GM10266 (cell line): ENCODE measurements at regions not wholly inside any gene's neighbourhood (a gene's known extent, or its start where the extent isn't known, plus 50 kb on each side); places are given as distances from the start of the nearest gene placed in this dataset.

Experiments
- DNase-seq: peaks from one replicate; pipeline ENCODE4 v3.0.0; 2012; ENCODE audit errors: extremely low spot score
- TF ChIP-seq, protein P1 (sequence below): IDR thresholded peaks from 2 replicates; pipeline ENCODE4 v1.5.1; 2012; ENCODE audit warnings: mild to moderate bottlenecking, low read depth; ENCODE audit not compliant: control insufficient read depth, insufficient read depth; ENCODE audit errors: missing control alignments

- no peak for DNase-seq
- TF ChIP-seq, protein P1, sequence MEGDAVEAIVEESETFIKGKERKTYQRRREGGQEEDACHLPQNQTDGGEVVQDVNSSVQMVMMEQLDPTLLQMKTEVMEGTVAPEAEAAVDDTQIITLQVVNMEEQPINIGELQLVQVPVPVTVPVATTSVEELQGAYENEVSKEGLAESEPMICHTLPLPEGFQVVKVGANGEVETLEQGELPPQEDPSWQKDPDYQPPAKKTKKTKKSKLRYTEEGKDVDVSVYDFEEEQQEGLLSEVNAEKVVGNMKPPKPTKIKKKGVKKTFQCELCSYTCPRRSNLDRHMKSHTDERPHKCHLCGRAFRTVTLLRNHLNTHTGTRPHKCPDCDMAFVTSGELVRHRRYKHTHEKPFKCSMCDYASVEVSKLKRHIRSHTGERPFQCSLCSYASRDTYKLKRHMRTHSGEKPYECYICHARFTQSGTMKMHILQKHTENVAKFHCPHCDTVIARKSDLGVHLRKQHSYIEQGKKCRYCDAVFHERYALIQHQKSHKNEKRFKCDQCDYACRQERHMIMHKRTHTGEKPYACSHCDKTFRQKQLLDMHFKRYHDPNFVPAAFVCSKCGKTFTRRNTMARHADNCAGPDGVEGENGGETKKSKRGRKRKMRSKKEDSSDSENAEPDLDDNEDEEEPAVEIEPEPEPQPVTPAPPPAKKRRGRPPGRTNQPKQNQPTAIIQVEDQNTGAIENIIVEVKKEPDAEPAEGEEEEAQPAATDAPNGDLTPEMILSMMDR: no peak
Measured at GRCh38 chr11:116460156-116460920, 312.4 kb downstream of the BUD13 start.

DNA sequence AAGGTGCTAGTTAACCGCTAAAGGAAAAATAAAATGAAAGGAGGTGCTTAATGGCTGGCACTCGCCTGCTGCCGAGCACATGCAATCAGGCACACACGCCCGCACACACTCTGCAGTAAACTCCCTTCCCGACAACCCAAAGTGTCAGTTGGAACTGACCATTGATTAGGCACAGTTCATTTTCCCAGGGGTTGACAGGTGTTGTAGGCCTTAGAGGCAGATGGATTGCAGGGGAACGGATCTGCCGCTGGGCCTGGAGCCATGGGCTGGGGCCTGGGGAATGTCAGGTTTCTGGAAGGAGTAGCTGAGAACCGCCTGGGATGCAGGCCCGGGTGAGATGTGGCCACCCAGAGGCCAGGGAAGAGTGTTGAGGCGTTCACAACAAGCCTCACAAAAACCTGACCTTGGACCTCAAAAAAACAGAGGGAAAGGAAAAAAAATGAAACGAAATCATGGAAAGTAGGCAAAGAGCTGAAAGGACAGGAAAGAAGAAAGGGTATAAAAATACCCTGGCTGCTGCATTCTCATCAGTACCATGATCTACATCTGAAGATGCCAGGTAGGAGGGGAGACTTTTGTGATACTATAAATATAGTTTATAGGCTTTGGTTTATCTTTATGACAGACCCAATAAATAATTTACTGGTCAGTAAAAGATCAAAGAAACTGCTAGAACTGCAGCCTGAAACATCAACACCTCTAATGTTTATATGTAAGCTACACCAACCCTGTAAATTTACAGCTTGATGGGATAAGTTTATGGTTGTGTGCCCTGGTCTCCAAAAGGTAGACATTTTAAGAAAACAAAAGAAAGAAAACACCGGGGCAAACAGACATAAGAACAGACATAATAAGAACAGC lies 313.4 kb downstream of the BUD13 start:
- no peak for DNase-seq

GRCh38 chr11:116458546-116458945 lies 314.2 kb downstream of the BUD13 start:
- DNase-seq: no peak
- TF ChIP-seq, protein P1: no peak

More for the DNA sequence above, 313.4 kb downstream of the BUD13 start:
- TF ChIP-seq, protein P1: no peak

DNA sequence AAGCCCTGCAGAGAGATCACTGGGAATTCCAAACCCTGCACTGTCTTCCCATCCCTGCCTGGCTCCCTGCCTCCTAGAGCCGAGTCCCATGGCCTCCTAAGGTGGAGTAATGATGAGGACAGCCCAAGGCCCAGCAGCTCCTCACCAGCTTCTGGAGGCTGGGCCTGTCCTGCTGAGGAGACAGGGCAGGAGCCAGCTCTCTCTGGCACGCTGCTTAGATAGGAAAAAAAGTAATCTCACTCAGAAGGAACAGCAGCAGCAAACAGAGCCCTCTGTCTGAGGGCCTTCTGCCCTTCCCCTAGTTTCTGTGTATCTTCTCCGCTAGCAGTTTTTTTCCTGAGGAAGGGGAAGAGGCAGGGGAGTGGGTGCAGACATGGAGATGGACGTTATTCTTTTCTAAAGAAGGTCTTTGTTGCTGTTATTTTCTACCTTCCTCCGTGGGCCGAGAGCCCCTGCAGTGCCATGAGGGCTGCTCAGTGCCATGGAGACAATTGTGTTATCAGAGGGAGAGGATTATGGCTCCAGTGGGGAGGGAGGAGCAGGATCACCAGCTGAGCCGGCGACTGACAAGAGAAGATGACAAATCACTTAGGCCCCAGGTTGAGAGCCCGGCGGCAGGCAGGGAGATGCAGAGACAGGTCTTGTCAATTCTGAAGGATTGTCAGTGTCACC lies 315.3 kb downstream of the BUD13 start:
- TF ChIP-seq, protein P1: no peak
- DNase-seq: no peak

DNA sequence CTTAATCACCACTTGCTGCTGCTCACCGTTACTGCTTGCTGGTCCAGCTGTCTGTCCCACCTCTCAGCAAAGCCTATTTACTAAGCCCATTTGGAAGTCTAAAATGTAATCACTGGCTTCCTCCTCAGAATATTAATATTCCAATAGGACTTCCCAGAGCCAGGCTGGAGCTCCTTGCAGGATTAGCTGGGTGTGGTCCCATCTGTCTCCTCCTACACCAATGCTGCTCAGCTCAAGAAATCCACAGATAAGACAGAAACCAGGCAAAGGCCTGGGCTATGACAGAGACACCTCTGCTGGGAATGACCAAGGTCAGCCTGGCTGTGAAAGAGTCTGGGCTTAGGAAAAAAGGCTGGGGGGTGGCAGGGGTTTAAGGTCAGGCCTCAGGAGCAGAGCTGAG lies 317.8 kb downstream of the BUD13 start:
- TF ChIP-seq, protein P1: no peak
- no peak for DNase-seq

GRCh38 chr11:116454020-116454645 lies 318.7 kb downstream of the BUD13 start:
- TF ChIP-seq, protein P1: peak; percentile 60
- peak; percentile 43 for DNase-seq
